Vagina (tissue), 2 donors: ENCODE measurements at regions not wholly inside any gene's neighbourhood (a gene's known extent, or its start where the extent isn't known, plus 50 kb on each side); places are given as distances from the start of the nearest gene placed in this dataset.

Source experiments
- DNase-seq, 2 donors: peaks; one replicate each; pipeline ENCODE4 v3.0.0-alpha.2; 2017; ENCODE audit errors: extremely low spot score in 2 of 2
- H3K27ac ChIP-seq: fragments of 200-600 bp; sonication (generic); one replicate; pipeline ENCODE4 v1.5.1; 2019
- H3K27me3 ChIP-seq: fragments of 200-600 bp; sonication (generic); one replicate; pipeline ENCODE4 v1.5.1; 2019
- H3K36me3 ChIP-seq, 2 donors: fragments of 200-600 bp; sonication (generic); one replicate each; pipeline ENCODE4 v1.5.1; 2017 to 2019
- H3K4me1 ChIP-seq: fragments of 200-600 bp; sonication (generic); one replicate; pipeline ENCODE4 v1.5.1; 2019
- H3K4me3 ChIP-seq, 2 donors: fragments of 200-600 bp; sonication (generic); 1 replicate in 1 of 2; 2 replicates in 1 of 2; pipeline ENCODE4 v1.5.1; 2016 to 2019
- H3K9me3 ChIP-seq: fragments of 200-600 bp; sonication (generic); one replicate; pipeline ENCODE4 v1.5.1; 2019
- POLR2A ChIP-seq, 2 donors: fragments of 450-650 bp; IDR thresholded peaks; one replicate each; pipeline ENCODE4 v1.6.1; 2017; ENCODE audit warnings: antibody characterized with exemption in 2 of 2, mild to moderate bottlenecking in 2 of 2, moderate library complexity in 2 of 2
- POLR2AphosphoS5 ChIP-seq, 2 donors: sonication (generic); formaldehyde crosslinking; IDR thresholded peaks; one replicate each; pipeline ENCODE4 v1.9.0; 2017; ENCODE audit warnings: antibody characterized with exemption in 2 of 2, mild to moderate bottlenecking in 2 of 2, low read depth in 1 of 2; ENCODE audit not compliant: insufficient read depth in 1 of 2
- intact Hi-C: fragments of 100-400 bp; cut with DNase I; formaldehyde crosslinking; loops from one replicate; pipeline ENCODE4 v1.15.1; 2023
- TF ChIP-seq, protein P1 (sequence below), 3 experiments: fragments of 450-650 bp in 2 of 3; fragments of 200-600 bp in 1 of 3; sonication (generic) in 1 of 3; IDR thresholded peaks; one replicate each; pipeline ENCODE4 v1.5.1; 2017 to 2019; ENCODE audit warnings: antibody characterized with exemption in 3 of 3, mild to moderate bottlenecking in 2 of 3, moderate library complexity in 2 of 3

GRCh38 chr12:42010257-42010656, 134.4 kb downstream of the GXYLT1 start:
- Histone ChIP-seq H3K4me3 (no peak overlapping the region), H3K9me3 (no peaks in the 10 kb centered on the region), H3K27me3 (no peaks in the 10 kb centered on the region), H3K4me1 (no peaks in the 10 kb centered on the region), H3K27ac (no peak overlapping the region), H3K36me3 (no peaks in the 10 kb centered on the region)
- DNase-seq = no peak
- intact Hi-C loops = no loop called here
- TF ChIP-seq, protein P1, sequence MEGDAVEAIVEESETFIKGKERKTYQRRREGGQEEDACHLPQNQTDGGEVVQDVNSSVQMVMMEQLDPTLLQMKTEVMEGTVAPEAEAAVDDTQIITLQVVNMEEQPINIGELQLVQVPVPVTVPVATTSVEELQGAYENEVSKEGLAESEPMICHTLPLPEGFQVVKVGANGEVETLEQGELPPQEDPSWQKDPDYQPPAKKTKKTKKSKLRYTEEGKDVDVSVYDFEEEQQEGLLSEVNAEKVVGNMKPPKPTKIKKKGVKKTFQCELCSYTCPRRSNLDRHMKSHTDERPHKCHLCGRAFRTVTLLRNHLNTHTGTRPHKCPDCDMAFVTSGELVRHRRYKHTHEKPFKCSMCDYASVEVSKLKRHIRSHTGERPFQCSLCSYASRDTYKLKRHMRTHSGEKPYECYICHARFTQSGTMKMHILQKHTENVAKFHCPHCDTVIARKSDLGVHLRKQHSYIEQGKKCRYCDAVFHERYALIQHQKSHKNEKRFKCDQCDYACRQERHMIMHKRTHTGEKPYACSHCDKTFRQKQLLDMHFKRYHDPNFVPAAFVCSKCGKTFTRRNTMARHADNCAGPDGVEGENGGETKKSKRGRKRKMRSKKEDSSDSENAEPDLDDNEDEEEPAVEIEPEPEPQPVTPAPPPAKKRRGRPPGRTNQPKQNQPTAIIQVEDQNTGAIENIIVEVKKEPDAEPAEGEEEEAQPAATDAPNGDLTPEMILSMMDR (IDR thresholded peaks at IDR 0.05) = no peak

DNA sequence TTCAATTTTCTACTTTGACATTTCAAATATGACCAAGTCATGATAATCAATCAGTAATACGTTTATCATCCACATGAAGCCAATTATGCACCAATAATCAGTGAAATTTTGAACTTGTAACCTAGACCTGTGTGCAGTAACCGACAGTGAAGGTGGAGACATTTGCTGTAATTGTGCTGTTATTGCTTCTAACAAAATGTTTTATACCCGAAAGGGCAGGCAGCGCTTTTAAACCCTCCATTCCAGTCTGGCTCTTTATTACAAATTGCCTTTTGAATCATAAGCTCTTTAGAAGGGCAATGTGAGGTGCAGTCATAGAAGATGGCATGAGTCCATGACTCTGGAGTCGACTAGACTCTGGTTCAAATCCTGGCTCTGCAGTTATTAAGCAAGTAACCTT, 135.7 kb downstream of the GXYLT1 start:
- TF ChIP-seq, protein P1 (IDR thresholded peaks at IDR 0.05) = no peak
- TF ChIP-seq POLR2AphosphoS5 (IDR thresholded peaks at IDR 0.05; ENCODE audit: insufficient read depth in 1 of 2, low read depth in 1 of 2) (no peak), POLR2A (IDR thresholded peaks at IDR 0.05) (no peak)
- DNase-seq = no peak
- Histone ChIP-seq H3K27me3 (no peaks in the 10 kb centered on the region), H3K9me3 (no peaks in the 10 kb centered on the region), H3K27ac (no peak overlapping the region), H3K36me3 (no peaks in the 10 kb centered on the region), H3K4me3 (no peak overlapping the region), H3K4me1 (no peaks in the 10 kb centered on the region)
- intact Hi-C loops = loop anchor here (10.0 kb wide), 1 partner anchor 224 kb away; no protein-coding TSS in a partner anchor

GRCh38 chr12:42003031-42003430, 141.6 kb downstream of the GXYLT1 start:
- intact Hi-C loops = loop anchor here (10.0 kb wide), 1 partner anchor 218 kb away; no protein-coding TSS in a partner anchor
- no peak overlapping the region for H3K4me3 ChIP-seq

GRCh38 chr12:42002563-42002962, 142.1 kb downstream of the GXYLT1 start:
- no peak for TF ChIP-seq POLR2A (IDR thresholded peaks at IDR 0.05)
- TF ChIP-seq, protein P1 (IDR thresholded peaks at IDR 0.05) = no peak
- no peak for TF ChIP-seq POLR2AphosphoS5 (IDR thresholded peaks at IDR 0.05; ENCODE audit: insufficient read depth in 1 of 2, low read depth in 1 of 2)

More at GRCh38 chr12:42003031-42003430, 141.6 kb downstream of the GXYLT1 start:
- H3K4me1 ChIP-seq = no peaks in the 10 kb centered on the region
- H3K36me3 ChIP-seq = no peaks in the 10 kb centered on the region
- no peak overlapping the region for H3K27ac ChIP-seq
- no peaks in the 10 kb centered on the region for H3K27me3 ChIP-seq
- no peak for DNase-seq
- H3K9me3 ChIP-seq = no peaks in the 10 kb centered on the region
- TF ChIP-seq POLR2AphosphoS5 (IDR thresholded peaks at IDR 0.05; ENCODE audit: insufficient read depth in 1 of 2, low read depth in 1 of 2) (no peak), POLR2A (IDR thresholded peaks at IDR 0.05) (no peak)
- TF ChIP-seq, protein P1 (IDR thresholded peaks at IDR 0.05) = no peak

GRCh38 chr12:41998436-41998835, 146.2 kb downstream of the GXYLT1 start:
- no peak for TF ChIP-seq POLR2AphosphoS5 (IDR thresholded peaks at IDR 0.05; ENCODE audit: insufficient read depth in 1 of 2, low read depth in 1 of 2)
- TF ChIP-seq, protein P1 (IDR thresholded peaks at IDR 0.05) = no peak
- TF ChIP-seq POLR2A (IDR thresholded peaks at IDR 0.05) = no peak
- DNase-seq = no peak
- Histone ChIP-seq H3K27me3 (no peaks in the 10 kb centered on the region), H3K9me3 (no peaks in the 10 kb centered on the region), H3K27ac (no peak overlapping the region), H3K4me3 (no peak overlapping the region), H3K4me1 (no peaks in the 10 kb centered on the region), H3K36me3 (no peaks in the 10 kb centered on the region)
- intact Hi-C loops = no loop called here

More at GRCh38 chr12:42002563-42002962, 142.1 kb downstream of the GXYLT1 start:
- no peak for DNase-seq
- no peaks in the 10 kb centered on the region for H3K27me3 ChIP-seq
- H3K9me3 ChIP-seq = no peaks in the 10 kb centered on the region
- no peak overlapping the region for H3K27ac ChIP-seq
- H3K4me1 ChIP-seq = no peaks in the 10 kb centered on the region
- no peak overlapping the region for H3K4me3 ChIP-seq
- no peaks in the 10 kb centered on the region for H3K36me3 ChIP-seq
- intact Hi-C loops = loop anchor here (10.0 kb wide), 1 partner anchor 218 kb away; no protein-coding TSS in a partner anchor
